HUES48 (cell line): ENCODE measurements at regions not wholly inside any gene's neighbourhood (a gene's known extent, or its start where the extent isn't known, plus 50 kb on each side); places are given as distances from the start of the nearest gene placed in this dataset.
"Not testable (repeated sequence)": the region's sequence is repeated elsewhere in the genome, so short reads cannot be mapped to it uniquely, and the experiment has no call there.

ENCODE experiments used
- H3K27ac ChIP-seq: one replicate; pipeline ENCODE4 v1.7.0; 2013; ENCODE audit warnings: low read depth, low read length, inconsistent platforms
- H3K27me3 ChIP-seq: 2 replicates; pipeline ENCODE4 v1.6.1; 2013; ENCODE audit warnings: mild to moderate bottlenecking, low read length; ENCODE audit not compliant: control insufficient read depth, insufficient read depth
- H3K36me3 ChIP-seq: 2 replicates; pipeline ENCODE4 v1.6.1; 2013; ENCODE audit warnings: low read length; ENCODE audit not compliant: control insufficient read depth, insufficient read depth
- H3K4me1 ChIP-seq: 2 replicates; pipeline ENCODE4 v1.6.1; 2013; ENCODE audit warnings: mild to moderate bottlenecking, low read length; ENCODE audit not compliant: control insufficient read depth, insufficient read depth
- H3K4me3 ChIP-seq: 2 replicates; pipeline ENCODE4 v1.5.1; 2013; ENCODE audit warnings: mild to moderate bottlenecking, low read depth, low read length
- H3K9ac ChIP-seq: 2 replicates; pipeline ENCODE4 v1.6.1; 2013; ENCODE audit warnings: mild to moderate bottlenecking, low read depth, low read length, moderate library complexity
- H3K9me3 ChIP-seq: 2 replicates; pipeline ENCODE4 v1.6.1; 2013; ENCODE audit warnings: low read length; ENCODE audit not compliant: control insufficient read depth, insufficient read depth

- H3K4me3 ChIP-seq, H3K4me1 ChIP-seq, H3K27ac ChIP-seq, H3K36me3 ChIP-seq, H3K27me3 ChIP-seq, H3K9me3 ChIP-seq, H3K9ac ChIP-seq: not testable (repeated sequence)
These were observed 1460.9 kb upstream of the SEL1L start for GRCh38 chr14:82994547-82994946.

GRCh38 chr14:82999802-83000201 is 1466.1 kb upstream of the SEL1L start:
- H3K4me3 ChIP-seq = no peak overlapping the region
- no peaks in the 10 kb centered on the region for H3K9me3 ChIP-seq
- no peak overlapping the region for H3K27ac ChIP-seq
- no peaks in the 10 kb centered on the region for H3K36me3 ChIP-seq
- no peak overlapping the region for H3K9ac ChIP-seq
- no peaks in the 10 kb centered on the region for H3K27me3 ChIP-seq
- H3K4me1 ChIP-seq = no peaks in the 10 kb centered on the region

- no peaks in the 10 kb centered on the region for H3K27me3 ChIP-seq
- no peaks in the 10 kb centered on the region for H3K36me3 ChIP-seq
- peaks cover 10% of the 10 kb centered on the region for H3K9me3 ChIP-seq
- no peak overlapping the region for H3K9ac ChIP-seq
- no peaks in the 10 kb centered on the region for H3K4me1 ChIP-seq
- H3K4me3 ChIP-seq = no peak overlapping the region
- no peak overlapping the region for H3K27ac ChIP-seq
These were observed 1470.9 kb upstream of the SEL1L start for GRCh38 chr14:83004456-83005006.

GRCh38 chr14:83006121-83006670 is 1472.5 kb upstream of the SEL1L start:
- Histone ChIP-seq H3K36me3 (no peaks in the 10 kb centered on the region), H3K4me1 (no peaks in the 10 kb centered on the region), H3K9me3 (peaks cover 15% of the 10 kb centered on the region), H3K27ac (no peak overlapping the region), H3K4me3 (no peak overlapping the region), H3K27me3 (no peaks in the 10 kb centered on the region), H3K9ac (no peak overlapping the region)

- not testable (repeated sequence) for H3K9ac ChIP-seq
These were observed 1473.4 kb upstream of the SEL1L start for GRCh38 chr14:83007052-83007451.

GRCh38 chr14:83007641-83008225 is 1474.1 kb upstream of the SEL1L start:
- no peak overlapping the region for H3K4me3 ChIP-seq

More at GRCh38 chr14:83007052-83007451, 1473.4 kb upstream of the SEL1L start:
- H3K4me3 ChIP-seq, H3K4me1 ChIP-seq, H3K27me3 ChIP-seq, H3K36me3 ChIP-seq, H3K27ac ChIP-seq: not testable (repeated sequence)
- H3K9me3 ChIP-seq = peaks cover 15% of the 10 kb centered on the region

GRCh38 chr14:83017296-83017695 is 1483.6 kb upstream of the SEL1L start:
- no peak overlapping the region for H3K4me3 ChIP-seq
- no peaks in the 10 kb centered on the region; the same call in 1 of the 2 replicates for H3K9me3 ChIP-seq
- no peaks in the 10 kb centered on the region for H3K27me3 ChIP-seq
- no peaks in the 10 kb centered on the region for H3K4me1 ChIP-seq
- no peaks in the 10 kb centered on the region for H3K36me3 ChIP-seq
- no peak overlapping the region for H3K9ac ChIP-seq
- no peak overlapping the region for H3K27ac ChIP-seq

More at GRCh38 chr14:83007641-83008225, 1474.1 kb upstream of the SEL1L start:
- Histone ChIP-seq H3K36me3 (no peaks in the 10 kb centered on the region), H3K9ac (no peak overlapping the region), H3K27ac (no peak overlapping the region), H3K9me3 (peaks cover 15% of the 10 kb centered on the region), H3K4me1 (no peaks in the 10 kb centered on the region), H3K27me3 (no peaks in the 10 kb centered on the region)

GRCh38 chr14:83019744-83020414 is 1486.2 kb upstream of the SEL1L start:
- Histone ChIP-seq H3K27ac (no peak overlapping the region), H3K4me3 (no peak overlapping the region), H3K9me3 (no peaks in the 10 kb centered on the region), H3K36me3 (no peaks in the 10 kb centered on the region), H3K4me1 (no peaks in the 10 kb centered on the region), H3K9ac (no peak overlapping the region), H3K27me3 (no peaks in the 10 kb centered on the region)

GRCh38 chr14:83021323-83021722 is 1487.7 kb upstream of the SEL1L start:
- Histone ChIP-seq H3K4me3 (no peak overlapping the region), H3K4me1 (no peaks in the 10 kb centered on the region), H3K27ac (no peak overlapping the region), H3K36me3 (no peaks in the 10 kb centered on the region), H3K9ac (no peak overlapping the region), H3K27me3 (no peaks in the 10 kb centered on the region), H3K9me3 (no peaks in the 10 kb centered on the region)

GRCh38 chr14:83023369-83023768 is 1489.7 kb upstream of the SEL1L start:
- no peak overlapping the region for H3K27ac ChIP-seq
- H3K4me3 ChIP-seq = no peak overlapping the region
- no peaks in the 10 kb centered on the region for H3K36me3 ChIP-seq
- no peaks in the 10 kb centered on the region for H3K4me1 ChIP-seq
- no peak overlapping the region for H3K9ac ChIP-seq
- no peaks in the 10 kb centered on the region for H3K27me3 ChIP-seq
- H3K9me3 ChIP-seq = no peaks in the 10 kb centered on the region

- H3K27ac ChIP-seq = no peak overlapping the region
- no peaks in the 10 kb centered on the region for H3K9me3 ChIP-seq
- H3K27me3 ChIP-seq = no peaks in the 10 kb centered on the region
- H3K9ac ChIP-seq = no peak overlapping the region
- H3K4me1 ChIP-seq = peaks cover 5% of the 10 kb centered on the region; the same call in 1 of the 2 replicates
- H3K36me3 ChIP-seq = no peaks in the 10 kb centered on the region
- H3K4me3 ChIP-seq = no peak overlapping the region; the same call in 1 of the 2 replicates
These were observed 1507.6 kb upstream of the SEL1L start for GRCh38 chr14:83041224-83041623.
